Erythroblast (primary cell): ENCODE measurements at regions not wholly inside any gene's neighbourhood (a gene's known extent, or its start where the extent isn't known, plus 50 kb on each side); places are given as distances from the start of the nearest gene placed in this dataset.
"Not testable (repeated sequence)": the region's sequence is repeated elsewhere in the genome, so short reads cannot be mapped to it uniquely, and the experiment has no call there.

Experiments used
- DNase-seq, 2 experiments: peaks; one replicate each; lab custom pipeline; 2025; lab: John Stamatoyannopoulos, UW
- GATA1 ChIP-seq: IDR thresholded peaks from 2 replicates; pipeline ENCODE4 v1.6.1; 2011; ENCODE audit warnings: low read depth, mild to moderate bottlenecking, control low read depth, low read length, moderate library complexity
- POLR2A ChIP-seq: IDR thresholded peaks from 2 replicates; pipeline ENCODE4 v1.6.1; 2011; ENCODE audit warnings: mild to moderate bottlenecking, low read length

- DNase-seq, result no peak
- TF ChIP-seq GATA1 (no peak), POLR2A (no peak)
Measured at GRCh38 chr4:162972661-162973330, 193.9 kb downstream of the NAF1 start.

DNA sequence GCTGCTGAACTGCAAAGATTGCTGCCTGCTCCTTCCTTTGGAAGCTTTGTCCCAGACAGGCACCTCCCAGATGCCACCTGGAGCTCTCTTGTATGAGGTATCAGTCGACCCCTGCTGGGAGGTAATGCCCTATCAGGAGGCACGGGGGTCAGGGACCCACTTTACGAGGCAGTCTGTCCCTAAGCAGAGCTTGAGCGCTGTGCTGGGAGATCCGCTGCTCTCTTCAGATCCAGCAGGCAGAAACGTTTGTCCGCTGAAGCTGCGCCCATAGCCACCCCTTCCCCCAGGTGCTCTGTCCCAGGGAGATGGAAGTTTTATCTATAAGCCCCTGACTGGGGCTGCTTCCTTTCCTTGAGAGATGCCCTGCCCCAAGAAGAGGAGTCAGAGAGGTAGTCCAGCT is 197.5 kb downstream of the NAF1 start:
- TF ChIP-seq GATA1 (no peak), POLR2A (no peak)
- DNase-seq, result no peak

DNA sequence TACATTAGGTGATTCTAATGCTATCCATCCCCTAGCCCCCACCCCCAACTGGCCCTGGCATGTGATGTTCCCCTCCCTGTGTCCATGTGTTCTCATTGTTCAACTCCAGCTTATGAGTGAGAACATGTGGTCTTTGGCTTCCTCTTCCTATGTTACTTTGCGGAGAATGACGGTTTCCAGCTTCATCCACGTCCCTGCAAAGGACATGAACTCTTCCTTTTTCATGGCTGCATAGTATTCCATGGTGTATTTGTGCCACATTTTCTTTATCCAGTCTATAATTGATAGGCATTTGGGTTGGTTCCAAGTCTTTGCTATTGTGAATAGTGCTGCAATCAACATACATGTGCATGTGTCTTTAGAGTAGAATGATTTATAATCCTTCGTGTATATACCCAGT is 200.7 kb downstream of the NAF1 start:
- not testable (repeated sequence) for DNase-seq

DNA sequence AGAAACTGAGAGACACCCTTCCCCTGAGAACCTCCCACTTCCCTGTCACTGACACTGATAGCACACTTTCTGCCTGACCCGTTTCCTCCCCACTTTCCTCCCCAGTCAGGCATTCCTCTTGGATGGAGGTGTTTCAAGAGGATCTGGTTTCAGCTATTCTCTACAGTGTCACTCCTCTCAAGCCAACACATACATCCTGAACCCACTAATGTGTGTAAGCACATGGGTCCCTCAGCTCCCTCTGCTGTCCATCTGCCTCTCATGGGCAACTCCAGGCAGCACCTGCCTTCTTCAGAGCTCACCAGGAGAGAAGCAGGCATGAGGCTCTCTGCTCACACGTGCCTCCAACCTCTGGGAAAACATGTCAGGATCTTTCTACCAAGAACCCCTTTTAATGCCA is 207.6 kb downstream of the NAF1 start:
- peak in 1 of 2 experiments; percentile 3 for DNase-seq
- TF ChIP-seq POLR2A, result no peak
- no peak for TF ChIP-seq GATA1

DNA sequence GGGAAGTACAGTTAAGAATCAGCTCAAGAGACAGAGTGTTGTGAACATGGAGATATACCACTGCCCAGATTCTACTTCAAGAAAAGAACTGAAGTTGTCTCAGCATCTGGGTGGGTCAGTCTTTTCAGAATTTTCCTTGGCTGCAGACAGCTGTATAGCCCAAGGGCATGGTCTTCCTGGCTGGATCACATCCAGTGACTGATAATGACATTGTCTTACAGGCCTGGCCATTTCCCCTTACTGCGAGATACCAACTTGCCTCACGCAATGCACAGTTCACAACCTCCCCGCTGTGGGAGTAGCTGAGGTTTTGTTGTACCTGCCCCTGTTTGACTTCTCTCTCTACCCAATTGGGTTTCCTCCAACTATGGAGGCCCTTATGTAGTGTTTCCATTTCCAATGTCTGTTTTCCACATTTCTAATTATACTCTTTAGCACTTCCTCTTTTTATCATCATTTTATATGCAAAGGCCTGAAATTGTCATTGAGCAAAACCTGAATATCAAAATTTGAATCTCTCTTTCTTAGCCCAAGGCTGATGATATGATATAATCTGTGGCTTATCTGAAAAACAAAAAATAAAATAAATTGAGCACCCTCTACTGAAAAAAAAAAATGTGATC is 209.1 kb downstream of the NAF1 start:
- TF ChIP-seq POLR2A (no peak), GATA1 (no peak)

GRCh38 chr4:162954976-162955375 is 211.7 kb downstream of the NAF1 start:
- TF ChIP-seq GATA1, result no peak
- no peak for TF ChIP-seq POLR2A
- DNase-seq, result no peak

More for the DNA sequence above, 209.1 kb downstream of the NAF1 start:
- DNase-seq, result no peak

DNA sequence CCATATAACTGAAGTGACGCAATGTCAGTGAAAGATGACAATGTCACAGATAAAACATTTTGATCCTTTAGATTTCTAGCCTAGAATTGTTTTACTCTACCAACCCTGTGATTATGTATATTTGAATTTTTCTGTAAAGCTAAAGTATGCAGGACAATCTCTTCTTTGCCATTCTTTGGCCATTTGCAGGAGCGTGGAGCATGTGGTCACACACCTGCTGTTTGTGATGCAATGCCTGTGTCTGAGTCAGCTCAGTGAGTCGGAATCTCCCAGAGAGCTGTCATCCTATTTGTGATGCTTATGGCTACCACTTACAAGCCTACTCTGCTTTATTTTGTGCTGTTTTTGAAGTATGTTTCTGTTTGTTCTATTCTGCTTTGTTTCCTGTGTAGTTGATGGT is 214.5 kb downstream of the NAF1 start:
- no peak for DNase-seq
- TF ChIP-seq POLR2A, result no peak
- TF ChIP-seq GATA1, result no peak

GRCh38 chr4:162945713-162946112 is 221.0 kb downstream of the NAF1 start:
- no peak for TF ChIP-seq GATA1
- TF ChIP-seq POLR2A, result no peak
- DNase-seq, result no peak

DNA sequence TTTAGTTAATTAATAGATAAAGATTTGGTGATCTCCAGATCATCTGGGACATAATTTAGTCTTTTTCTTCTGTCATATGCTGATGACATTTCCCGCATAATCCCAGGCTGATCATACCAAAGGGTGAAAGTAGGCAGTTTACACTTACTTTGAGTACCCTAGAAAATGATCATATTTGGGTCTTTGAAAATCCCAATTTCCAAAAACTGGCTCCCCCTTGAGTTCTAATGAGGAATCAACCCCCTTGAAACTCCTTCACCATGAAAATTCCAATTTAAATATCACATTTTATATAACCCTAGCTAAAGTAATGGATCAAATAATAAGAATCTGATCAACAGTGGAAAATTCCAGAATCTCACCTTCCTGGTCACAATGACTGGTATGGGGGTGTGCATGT is 223.4 kb downstream of the NAF1 start:
- TF ChIP-seq GATA1 (no peak), POLR2A (no peak)
- no peak for DNase-seq

- DNase-seq, result peak; percentile 18 to 67
- TF ChIP-seq POLR2A (no peak), GATA1 (no peak)
Measured at GRCh38 chr4:162938738-162939485, 227.8 kb downstream of the NAF1 start.

GRCh38 chr4:162935214-162935613 is 231.5 kb downstream of the NAF1 start:
- no peak for TF ChIP-seq POLR2A
- no peak for TF ChIP-seq GATA1
- no peak for DNase-seq

DNA sequence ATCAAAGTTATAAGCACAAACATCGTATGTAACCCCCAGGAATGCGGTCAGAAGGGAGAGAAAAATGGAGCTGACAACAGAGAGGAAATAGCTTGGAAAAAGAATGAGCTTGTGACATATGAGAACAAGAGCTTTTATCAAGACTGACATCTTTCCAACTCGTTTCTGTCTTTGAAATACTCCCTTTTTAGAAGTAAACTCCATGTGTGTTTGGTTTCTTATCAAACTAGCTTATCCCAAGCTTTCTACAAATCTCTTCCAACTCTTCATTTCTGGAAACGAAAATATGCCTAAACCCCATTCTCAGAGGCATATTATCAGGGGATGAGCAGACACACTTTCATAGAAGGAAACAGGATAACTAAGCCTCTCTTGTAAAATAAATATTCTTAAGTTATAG is 235.4 kb downstream of the NAF1 start:
- DNase-seq, result no peak
- TF ChIP-seq GATA1, result no peak
- no peak for TF ChIP-seq POLR2A

DNA sequence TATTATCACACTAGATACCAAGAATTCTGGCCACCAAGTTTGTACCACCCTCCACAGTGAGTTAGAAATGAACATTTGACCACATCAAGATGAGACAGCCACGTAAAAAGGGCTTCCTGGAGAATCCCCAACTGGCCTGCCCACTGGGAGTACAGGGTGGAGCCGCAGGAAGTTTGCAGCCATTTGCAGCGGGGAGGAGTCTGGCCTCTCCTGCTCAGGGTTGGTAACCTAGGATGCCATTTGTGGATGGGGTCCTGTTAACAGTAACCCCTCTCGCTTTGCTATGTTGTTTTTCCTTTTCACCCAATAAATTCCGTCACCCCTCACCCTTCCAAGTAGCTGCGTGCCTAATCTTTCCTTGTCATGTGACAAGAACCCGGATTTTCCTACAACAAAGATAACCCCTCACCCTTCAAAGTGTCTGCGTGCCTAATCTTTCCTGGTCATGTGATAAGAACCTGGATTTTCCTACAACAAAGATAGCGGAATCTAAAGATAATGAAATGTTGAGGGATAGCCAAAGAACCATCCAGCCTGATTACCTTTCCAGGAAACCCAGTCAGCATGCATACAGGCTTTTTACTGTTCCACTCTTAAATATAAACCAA is 245.4 kb downstream of the NAF1 start:
- TF ChIP-seq POLR2A (no peak), GATA1 (no peak)
- DNase-seq, result no peak

DNA sequence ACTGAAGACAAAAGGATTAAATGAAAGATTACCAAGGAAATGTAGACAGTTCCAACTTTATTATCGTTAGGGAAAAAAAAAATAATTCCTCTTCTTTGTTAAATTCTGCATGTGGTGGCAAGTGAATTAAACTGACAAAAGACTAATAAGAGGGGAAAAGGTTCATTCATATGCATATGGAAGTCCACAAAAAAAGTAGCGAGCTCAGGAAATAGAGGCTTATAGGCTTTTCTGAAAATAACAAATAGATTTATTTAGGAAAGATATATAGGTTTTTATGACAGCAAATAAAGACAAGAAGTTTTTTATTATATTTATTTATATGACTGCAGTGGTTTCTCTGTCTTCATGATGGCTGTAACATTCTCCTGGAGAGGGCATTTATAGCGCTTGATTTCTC is 246.0 kb downstream of the NAF1 start:
- TF ChIP-seq GATA1 (no peak), POLR2A (no peak)
- no peak for DNase-seq
